HEK293T (cell line): ENCODE measurements at regions not wholly inside any gene's neighbourhood (a gene's known extent, or its start where the extent isn't known, plus 50 kb on each side); places are given as distances from the start of the nearest gene placed in this dataset.

ENCODE experiments used
- ELF4 ChIP-seq: fragments of 450-650 bp; IDR thresholded peaks from 2 replicates; pipeline ENCODE4 v1.6.1; 2017; ENCODE audit warnings: antibody characterized with exemption
- PKNOX1 ChIP-seq: fragments of 450-650 bp; IDR thresholded peaks from 2 replicates; pipeline ENCODE4 v1.6.1; 2016
- SUZ12 ChIP-seq: fragments of 450-650 bp; IDR thresholded peaks from 2 replicates; pipeline ENCODE4 v1.6.1; 2016; ENCODE audit warnings: mild to moderate bottlenecking
- TARDBP ChIP-seq: fragments of 450-650 bp; IDR thresholded peaks from 2 replicates; pipeline ENCODE4 v1.6.1; 2016

DNA sequence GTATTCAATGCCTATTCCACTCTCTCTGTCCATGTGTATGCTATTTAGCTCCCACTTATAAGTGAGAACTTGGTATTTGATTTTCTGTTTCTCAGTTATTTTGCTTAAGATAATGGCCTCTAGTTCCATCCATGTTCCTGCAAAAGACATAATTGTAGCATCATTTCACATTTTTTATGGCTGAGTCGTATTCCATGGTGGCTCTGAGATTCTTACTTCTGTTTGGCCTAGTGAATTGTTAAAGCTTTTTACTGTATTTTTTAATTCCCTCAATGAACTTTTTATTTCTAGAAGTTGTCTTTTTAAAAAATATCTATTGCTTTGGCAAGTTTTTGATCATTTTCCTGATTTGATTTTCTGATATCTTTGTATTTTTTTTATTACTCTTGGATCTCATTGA, 635.6 kb downstream of the PLA2G4A start:
- TF ChIP-seq SUZ12, result no peak
- TF ChIP-seq ELF4, result no peak
- TF ChIP-seq TARDBP, result no peak
- TF ChIP-seq PKNOX1, result no peak
